IPS-18a (cell line): ENCODE measurements at regions not wholly inside any gene's neighbourhood (a gene's known extent, or its start where the extent isn't known, plus 50 kb on each side); places are given as distances from the start of the nearest gene placed in this dataset.

Experiments used
- H3K27ac ChIP-seq: one replicate; pipeline ENCODE4 v1.5.1; 2013; ENCODE audit warnings: low read length
- H3K27me3 ChIP-seq: one replicate; pipeline ENCODE4 v1.6.1; 2013; ENCODE audit warnings: mild to moderate bottlenecking, low read length; ENCODE audit not compliant: control insufficient read depth, insufficient read depth
- H3K36me3 ChIP-seq: one replicate; pipeline ENCODE4 v1.6.1; 2013; ENCODE audit warnings: low read depth, low read length; ENCODE audit not compliant: control insufficient read depth
- H3K4me1 ChIP-seq: one replicate; pipeline ENCODE4 v1.6.1; 2013; ENCODE audit warnings: low read depth, low read length; ENCODE audit not compliant: control insufficient read depth
- H3K4me3 ChIP-seq: one replicate; pipeline ENCODE4 v1.5.1; 2013; ENCODE audit warnings: low read length
- H3K9ac ChIP-seq: one replicate; pipeline ENCODE4 v1.6.1; 2013; ENCODE audit warnings: mild to moderate bottlenecking, low read length, moderate library complexity
- H3K9me3 ChIP-seq: one replicate; pipeline ENCODE4 v1.6.1; 2013; ENCODE audit warnings: low read depth, low read length; ENCODE audit not compliant: control insufficient read depth

GRCh38 chr18:41096504-41096903 is 858.5 kb upstream of the PIK3C3 start:
- no peaks in the 10 kb centered on the region for H3K9me3 ChIP-seq
- H3K4me3 ChIP-seq, result no peak overlapping the region
- H3K4me1 ChIP-seq, result no peaks in the 10 kb centered on the region
- no peak overlapping the region for H3K9ac ChIP-seq
- no peak overlapping the region for H3K27ac ChIP-seq
- H3K36me3 ChIP-seq, result no peaks in the 10 kb centered on the region
- no peaks in the 10 kb centered on the region for H3K27me3 ChIP-seq

DNA sequence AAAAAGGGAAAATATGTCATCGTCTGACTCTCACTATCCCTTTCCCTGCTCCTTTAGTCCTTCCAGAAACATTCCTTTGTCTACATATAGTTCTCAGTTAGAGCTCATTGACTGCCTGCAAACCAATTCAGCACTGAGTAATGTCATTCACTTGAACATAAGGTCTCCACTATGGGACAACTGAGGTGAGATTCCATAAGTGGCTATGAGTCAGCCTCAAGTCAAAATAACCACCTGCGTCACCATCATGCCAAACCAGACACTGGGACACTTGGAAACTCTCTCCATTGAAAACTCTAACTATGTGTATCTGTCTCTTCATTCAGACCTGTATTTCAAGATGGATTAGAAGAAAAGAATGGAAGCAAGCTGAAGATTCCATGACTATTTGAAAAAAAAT is 878.0 kb upstream of the PIK3C3 start:
- no peak overlapping the region for H3K9ac ChIP-seq
- H3K27ac ChIP-seq, result no peak overlapping the region
- no peaks in the 10 kb centered on the region for H3K4me1 ChIP-seq
- no peaks in the 10 kb centered on the region for H3K9me3 ChIP-seq
- no peaks in the 10 kb centered on the region for H3K27me3 ChIP-seq
- no peak overlapping the region for H3K4me3 ChIP-seq
- no peaks in the 10 kb centered on the region for H3K36me3 ChIP-seq

DNA sequence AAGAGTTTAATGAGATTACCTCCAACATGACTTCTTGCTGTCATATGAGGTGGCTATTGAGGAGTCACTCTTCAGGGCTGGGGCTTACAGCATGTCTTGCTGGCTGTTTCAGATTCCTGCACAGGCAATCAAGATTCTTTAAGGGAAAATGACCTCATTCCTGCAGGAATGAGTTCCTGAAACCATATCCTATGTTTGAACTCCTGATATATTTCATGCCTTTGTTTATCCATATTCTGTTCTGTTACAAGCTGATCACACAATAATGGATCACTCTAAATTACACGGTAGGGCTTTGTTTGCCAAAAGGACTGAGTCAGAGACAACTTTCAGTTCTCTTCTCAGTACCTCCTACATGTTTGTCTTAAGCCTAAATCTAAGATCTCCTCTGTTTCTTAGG is 879.8 kb upstream of the PIK3C3 start:
- H3K27ac ChIP-seq, result no peak overlapping the region
- no peaks in the 10 kb centered on the region for H3K36me3 ChIP-seq
- H3K27me3 ChIP-seq, result no peaks in the 10 kb centered on the region
- no peak overlapping the region for H3K9ac ChIP-seq
- no peaks in the 10 kb centered on the region for H3K9me3 ChIP-seq
- H3K4me3 ChIP-seq, result no peak overlapping the region
- no peaks in the 10 kb centered on the region for H3K4me1 ChIP-seq

DNA sequence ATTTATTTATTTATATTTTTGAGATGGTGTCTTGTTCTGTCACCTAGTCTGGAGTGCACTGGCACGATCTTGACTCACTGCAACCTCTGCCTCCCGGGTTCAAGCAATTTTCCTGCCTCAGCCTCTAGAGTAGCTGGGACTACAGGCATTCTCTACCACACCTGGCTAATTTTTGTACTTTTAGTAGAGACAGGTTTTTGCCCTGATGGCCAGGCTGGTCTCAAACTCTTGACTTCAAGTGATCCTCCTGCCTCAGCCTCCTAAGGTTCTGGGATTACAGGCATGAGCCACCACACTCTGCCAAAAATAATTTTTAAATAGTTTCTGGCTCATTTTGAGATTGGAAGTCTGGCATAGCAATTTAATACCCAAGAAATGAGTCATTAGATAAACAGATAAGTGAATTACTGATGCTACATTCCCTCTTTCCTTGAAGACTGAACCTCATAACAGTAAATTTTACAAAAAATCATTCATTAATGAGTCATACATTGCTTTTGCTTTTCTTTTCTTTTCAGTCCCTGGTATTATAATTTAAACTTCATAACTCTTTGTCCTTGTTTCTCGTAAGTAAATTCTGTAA is 881.6 kb upstream of the PIK3C3 start:
- no peak overlapping the region for H3K4me3 ChIP-seq
- no peaks in the 10 kb centered on the region for H3K4me1 ChIP-seq
- no peak overlapping the region for H3K9ac ChIP-seq
- H3K36me3 ChIP-seq, result no peaks in the 10 kb centered on the region
- no peaks in the 10 kb centered on the region for H3K27me3 ChIP-seq
- H3K27ac ChIP-seq, result no peak overlapping the region
- no peaks in the 10 kb centered on the region for H3K9me3 ChIP-seq

- Histone ChIP-seq H3K36me3 (no peaks in the 10 kb centered on the region), H3K27me3 (no peaks in the 10 kb centered on the region), H3K9me3 (no peaks in the 10 kb centered on the region), H3K9ac (no peak overlapping the region), H3K4me3 (no peak overlapping the region), H3K4me1 (no peaks in the 10 kb centered on the region), H3K27ac (no peak overlapping the region)
Observed at GRCh38 chr18:41072946-41073345, 882.1 kb upstream of the PIK3C3 start.

- H3K9ac ChIP-seq, result no peak overlapping the region
- no peaks in the 10 kb centered on the region for H3K4me1 ChIP-seq
- H3K27ac ChIP-seq, result no peak overlapping the region
Observed at GRCh38 chr18:41071826-41072225, 883.2 kb upstream of the PIK3C3 start.

GRCh38 chr18:41069167-41069566 is 885.9 kb upstream of the PIK3C3 start:
- no peak overlapping the region for H3K27ac ChIP-seq
- no peaks in the 10 kb centered on the region for H3K4me1 ChIP-seq
- H3K27me3 ChIP-seq, result no peaks in the 10 kb centered on the region
- no peak overlapping the region for H3K4me3 ChIP-seq
- no peaks in the 10 kb centered on the region for H3K36me3 ChIP-seq
- no peaks in the 10 kb centered on the region for H3K9me3 ChIP-seq
- no peak overlapping the region for H3K9ac ChIP-seq

More at GRCh38 chr18:41071826-41072225, 883.2 kb upstream of the PIK3C3 start:
- Histone ChIP-seq H3K4me3 (no peak overlapping the region), H3K36me3 (no peaks in the 10 kb centered on the region), H3K9me3 (no peaks in the 10 kb centered on the region), H3K27me3 (no peaks in the 10 kb centered on the region)

DNA sequence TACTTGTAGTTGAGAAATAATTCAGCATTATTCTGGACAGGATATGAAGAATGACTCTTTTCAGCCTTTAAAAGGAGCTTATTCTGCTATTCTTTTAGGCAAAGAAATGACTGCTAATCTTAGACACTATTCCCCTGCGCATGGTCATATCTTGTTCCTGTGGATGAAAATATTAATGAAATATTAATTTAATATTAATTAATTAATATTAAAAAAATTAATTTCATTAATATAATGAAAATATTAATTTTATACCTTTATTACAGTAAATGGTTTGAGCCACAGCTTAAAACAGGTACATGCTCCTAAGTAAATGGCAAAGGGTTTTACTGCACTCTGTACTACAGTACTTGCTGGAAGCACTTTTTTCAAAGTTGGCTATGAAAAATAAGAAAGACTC is 890.1 kb upstream of the PIK3C3 start:
- Histone ChIP-seq H3K36me3 (no peaks in the 10 kb centered on the region), H3K4me3 (no peak overlapping the region), H3K4me1 (no peaks in the 10 kb centered on the region), H3K9me3 (no peaks in the 10 kb centered on the region), H3K27me3 (no peaks in the 10 kb centered on the region), H3K9ac (no peak overlapping the region), H3K27ac (no peak overlapping the region)

DNA sequence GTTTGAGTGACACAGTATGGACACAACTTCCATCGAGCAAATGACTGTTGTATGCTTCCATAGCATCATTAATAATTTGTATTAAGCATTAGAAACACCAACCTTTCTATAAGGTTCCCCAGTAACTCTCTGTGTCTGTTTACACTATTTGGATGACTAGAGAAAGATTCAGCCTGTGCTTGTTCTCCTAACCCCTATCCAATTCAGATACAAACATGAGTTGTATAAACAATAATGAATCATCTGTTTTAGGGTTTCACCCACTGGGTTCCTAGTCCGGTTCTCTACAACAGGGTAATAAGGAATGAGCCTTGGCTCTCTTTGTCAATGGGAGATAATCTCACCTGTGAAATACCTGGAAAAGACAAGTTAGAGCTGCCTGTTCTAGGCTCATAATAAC is 894.1 kb upstream of the PIK3C3 start:
- H3K9ac ChIP-seq, result no peak overlapping the region
- H3K27me3 ChIP-seq, result no peaks in the 10 kb centered on the region
- H3K9me3 ChIP-seq, result no peaks in the 10 kb centered on the region
- H3K36me3 ChIP-seq, result no peaks in the 10 kb centered on the region
- no peaks in the 10 kb centered on the region for H3K4me1 ChIP-seq
- no peak overlapping the region for H3K4me3 ChIP-seq
- no peak overlapping the region for H3K27ac ChIP-seq

- H3K36me3 ChIP-seq, result no peaks in the 10 kb centered on the region
- H3K9me3 ChIP-seq, result no peaks in the 10 kb centered on the region
- no peak overlapping the region for H3K4me3 ChIP-seq
- H3K27ac ChIP-seq, result no peak overlapping the region
- H3K27me3 ChIP-seq, result no peaks in the 10 kb centered on the region
- H3K9ac ChIP-seq, result no peak overlapping the region
- H3K4me1 ChIP-seq, result no peaks in the 10 kb centered on the region
Observed at GRCh38 chr18:41059126-41059415, 896.0 kb upstream of the PIK3C3 start.

- H3K9ac ChIP-seq, result no peak overlapping the region
- no peaks in the 10 kb centered on the region for H3K27me3 ChIP-seq
- H3K4me3 ChIP-seq, result no peak overlapping the region
- H3K9me3 ChIP-seq, result no peaks in the 10 kb centered on the region
- no peaks in the 10 kb centered on the region for H3K4me1 ChIP-seq
- no peak overlapping the region for H3K27ac ChIP-seq
- no peaks in the 10 kb centered on the region for H3K36me3 ChIP-seq
Observed at GRCh38 chr18:41058351-41059125, 896.5 kb upstream of the PIK3C3 start.

- Histone ChIP-seq H3K36me3 (no peaks in the 10 kb centered on the region), H3K27me3 (no peaks in the 10 kb centered on the region), H3K9me3 (no peaks in the 10 kb centered on the region), H3K4me3 (no peak overlapping the region), H3K4me1 (no peaks in the 10 kb centered on the region), H3K27ac (no peak overlapping the region), H3K9ac (no peak overlapping the region)
Observed at GRCh38 chr18:41052625-41053024, 902.4 kb upstream of the PIK3C3 start.
